Body of pancreas (tissue), 4 donors: ENCODE measurements at regions not wholly inside any gene's neighbourhood (a gene's known extent, or its start where the extent isn't known, plus 50 kb on each side); places are given as distances from the start of the nearest gene placed in this dataset.

Experiments used
- POLR2A ChIP-seq, 3 donors: fragments of 450-650 bp; IDR thresholded peaks; one replicate each; pipeline ENCODE4 v1.6.1; 2016; ENCODE audit warnings: antibody characterized with exemption in 3 of 3, mild to moderate bottlenecking in 2 of 3
- TF ChIP-seq, protein P1 (sequence below), 7 experiments: fragments of 450-650 bp in 4 of 7; fragments of 200-600 bp in 3 of 7; sonication (generic) in 3 of 7; IDR thresholded peaks; one replicate each; pipeline ENCODE4 v1.5.1; 2016 to 2019; ENCODE audit warnings: antibody characterized with exemption in 7 of 7

DNA sequence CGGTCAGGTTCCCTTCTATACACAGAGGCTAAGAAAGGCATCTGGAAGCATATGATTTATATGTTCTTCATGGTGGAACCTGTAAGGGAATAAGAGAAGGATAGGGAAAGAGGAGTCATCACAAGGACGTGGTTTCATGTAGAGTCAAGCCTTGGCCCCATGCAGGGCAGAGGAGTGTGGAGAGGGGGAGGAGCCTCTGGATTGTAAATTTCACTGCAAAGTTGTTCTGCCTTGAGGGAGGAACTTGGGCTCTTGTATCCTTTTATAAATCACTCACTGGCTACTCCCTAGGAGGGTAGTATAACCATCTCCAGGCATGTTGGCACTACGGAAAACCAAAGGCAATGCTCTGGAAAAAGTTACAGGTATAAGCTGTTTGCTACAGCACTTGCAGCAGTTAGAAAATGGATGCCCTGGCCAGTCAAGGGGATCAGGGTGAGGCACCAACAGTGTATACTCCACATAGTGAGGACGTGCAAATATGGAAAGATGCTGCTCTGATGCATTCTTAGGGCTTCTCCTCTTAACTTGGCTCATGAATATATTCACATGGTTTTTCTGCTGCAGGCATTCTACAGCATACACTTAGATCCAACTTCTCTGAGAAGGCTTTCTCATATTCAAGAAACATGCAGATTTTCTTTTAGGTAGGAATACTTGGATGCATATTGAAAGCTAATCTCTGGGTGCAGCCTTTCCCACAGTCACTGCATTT is 60.3 kb upstream of the ZNF81 start:
- TF ChIP-seq, protein P1, sequence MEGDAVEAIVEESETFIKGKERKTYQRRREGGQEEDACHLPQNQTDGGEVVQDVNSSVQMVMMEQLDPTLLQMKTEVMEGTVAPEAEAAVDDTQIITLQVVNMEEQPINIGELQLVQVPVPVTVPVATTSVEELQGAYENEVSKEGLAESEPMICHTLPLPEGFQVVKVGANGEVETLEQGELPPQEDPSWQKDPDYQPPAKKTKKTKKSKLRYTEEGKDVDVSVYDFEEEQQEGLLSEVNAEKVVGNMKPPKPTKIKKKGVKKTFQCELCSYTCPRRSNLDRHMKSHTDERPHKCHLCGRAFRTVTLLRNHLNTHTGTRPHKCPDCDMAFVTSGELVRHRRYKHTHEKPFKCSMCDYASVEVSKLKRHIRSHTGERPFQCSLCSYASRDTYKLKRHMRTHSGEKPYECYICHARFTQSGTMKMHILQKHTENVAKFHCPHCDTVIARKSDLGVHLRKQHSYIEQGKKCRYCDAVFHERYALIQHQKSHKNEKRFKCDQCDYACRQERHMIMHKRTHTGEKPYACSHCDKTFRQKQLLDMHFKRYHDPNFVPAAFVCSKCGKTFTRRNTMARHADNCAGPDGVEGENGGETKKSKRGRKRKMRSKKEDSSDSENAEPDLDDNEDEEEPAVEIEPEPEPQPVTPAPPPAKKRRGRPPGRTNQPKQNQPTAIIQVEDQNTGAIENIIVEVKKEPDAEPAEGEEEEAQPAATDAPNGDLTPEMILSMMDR (IDR thresholded peaks at IDR 0.05), result no peak
- TF ChIP-seq POLR2A (IDR thresholded peaks at IDR 0.05), result no peak
